Gastrocnemius medialis (tissue), 4 donors: ENCODE measurements at regions not wholly inside any gene's neighbourhood (a gene's known extent, or its start where the extent isn't known, plus 50 kb on each side); places are given as distances from the start of the nearest gene placed in this dataset.

ENCODE experiments used
- ATAC-seq, 2 donors: fragments of 150-250 bp; one replicate each; pipeline ENCODE4 v1.9.1; 2016
- DNase-seq, 2 donors: peaks; one replicate each; pipeline ENCODE4 v3.0.0-alpha.2; 2019
- H3K27ac ChIP-seq, 4 donors: fragments of 200-600 bp; sonication (generic); 1 replicate in 1 of 4; 2 replicates in 3 of 4; pipeline ENCODE4 v1.5.1; 2016 to 2018; ENCODE audit warnings: mild to moderate bottlenecking in 2 of 4, moderate library complexity in 1 of 4
- H3K27me3 ChIP-seq, 3 donors: fragments of 200-600 bp; sonication (generic) in 2 of 3; 1 replicate in 1 of 3; 2 replicates in 2 of 3; pipeline versions ENCODE4 v1.5.1 to v1.6.0; 2016 to 2019; ENCODE audit warnings: mild to moderate bottlenecking in 1 of 3, moderate library complexity in 1 of 3
- H3K36me3 ChIP-seq, 2 donors: fragments of 200-600 bp; sonication (generic) in 1 of 2; one replicate each; pipeline ENCODE4 v1.5.1; 2017 to 2018
- H3K4me1 ChIP-seq, 2 donors: fragments of 200-600 bp; sonication (generic) in 1 of 2; one replicate each; pipeline ENCODE4 v1.5.1; 2016 to 2017; ENCODE audit warnings: mild to moderate bottlenecking in 2 of 2
- H3K4me3 ChIP-seq, 4 donors: fragments of 200-600 bp; sonication (generic) in 3 of 4; 1 replicate in 1 of 4; 2 replicates in 3 of 4; pipeline ENCODE4 v1.5.1; 2016 to 2019; ENCODE audit warnings: mild to moderate bottlenecking in 2 of 4
- H3K9me3 ChIP-seq, 3 donors: fragments of 200-600 bp; sonication (generic) in 2 of 3; 1 replicate in 1 of 3; 2 replicates in 2 of 3; pipeline ENCODE4 v1.5.1; 2016 to 2019
- CTCF ChIP-seq, 5 experiments: fragments of 450-650 bp in 3 of 5; fragments of 200-600 bp in 2 of 5; sonication (generic) in 2 of 5; IDR thresholded peaks in 4 of 5; conservative IDR thresholded peaks in 1 of 5; 1 replicate in 4 of 5; 2 replicates in 1 of 5; pipeline ENCODE4 v1.5.1; 2016 to 2019; ENCODE audit warnings: antibody characterized with exemption in 5 of 5, mild to moderate bottlenecking in 3 of 5, moderate library complexity in 3 of 5
- POLR2A ChIP-seq, 2 donors: fragments of 450-650 bp; IDR thresholded peaks; one replicate each; pipeline ENCODE4 v1.6.1; 2017; ENCODE audit warnings: antibody characterized with exemption in 2 of 2, mild to moderate bottlenecking in 2 of 2, moderate library complexity in 2 of 2
- in situ Hi-C, 4 donors: fragments of 200-750 bp; cut with MboI; loops; one replicate each; pipeline versions ENCODE4 v1.15.0 to v1.8.0; 2017; ENCODE audit warnings: low sequenced_read_pairs in 4 of 4
- intact Hi-C: fragments of 100-400 bp; cut with DNase I; formaldehyde crosslinking; loops from one replicate; pipeline ENCODE4 v1.15.1; 2023; ENCODE audit warnings: low total_unique reads

- Histone ChIP-seq H3K27me3 (no peaks in the 10 kb centered on the region), H3K27ac (no peak overlapping the region), H3K9me3 (no peaks in the 10 kb centered on the region), H3K4me3 (no peak overlapping the region), H3K4me1 (no peaks in the 10 kb centered on the region), H3K36me3 (no peaks in the 10 kb centered on the region)
- TF ChIP-seq POLR2A (IDR thresholded peaks at IDR 0.05) (no peak), CTCF (IDR thresholded peaks at IDR 0.05 in 4 of 5, conservative IDR thresholded peaks at IDR 0.05 in 1 of 5) (no peak)
- DNase-seq = no peak
- ATAC-seq = no peak
- in situ Hi-C loops (no loop called here), intact Hi-C loops (no loop called here)
Measured at GRCh38 chr21:26635681-26636080, 62.6 kb upstream of the CYYR1 start.

- Histone ChIP-seq H3K36me3 (no peaks in the 10 kb centered on the region), H3K27me3 (no peaks in the 10 kb centered on the region), H3K4me1 (no peaks in the 10 kb centered on the region), H3K27ac (no peak overlapping the region), H3K4me3 (no peak overlapping the region), H3K9me3 (no peaks in the 10 kb centered on the region)
- TF ChIP-seq POLR2A (IDR thresholded peaks at IDR 0.05) = no peak
- TF ChIP-seq CTCF (IDR thresholded peaks at IDR 0.05 in 4 of 5, conservative IDR thresholded peaks at IDR 0.05 in 1 of 5) = no peak
- DNase-seq (no peak), ATAC-seq (no peak)
- intact Hi-C loops = no loop called here
- in situ Hi-C loops = no loop called here
Measured at GRCh38 chr21:26632691-26633090, 59.6 kb upstream of the CYYR1 start.

- H3K27me3 ChIP-seq = no peaks in the 10 kb centered on the region
- H3K27ac ChIP-seq = no peak overlapping the region
- intact Hi-C loops = no loop called here
- ATAC-seq (no peak), DNase-seq (no peak)
- H3K36me3 ChIP-seq = no peaks in the 10 kb centered on the region
- H3K4me3 ChIP-seq = no peak overlapping the region
- TF ChIP-seq POLR2A (IDR thresholded peaks at IDR 0.05) (no peak), CTCF (IDR thresholded peaks at IDR 0.05 in 4 of 5, conservative IDR thresholded peaks at IDR 0.05 in 1 of 5) (no peak)
- no peaks in the 10 kb centered on the region for H3K4me1 ChIP-seq
- in situ Hi-C loops = no loop called here
- H3K9me3 ChIP-seq = no peaks in the 10 kb centered on the region
Measured at GRCh38 chr21:26626187-26626586, 53.1 kb upstream of the CYYR1 start.

- Histone ChIP-seq H3K4me1 (no peaks in the 10 kb centered on the region), H3K36me3 (no peaks in the 10 kb centered on the region), H3K27me3 (no peaks in the 10 kb centered on the region), H3K27ac (no peak overlapping the region), H3K4me3 (no peak overlapping the region), H3K9me3 (no peaks in the 10 kb centered on the region)
- DNase-seq = no peak
- TF ChIP-seq CTCF (IDR thresholded peaks at IDR 0.05 in 4 of 5, conservative IDR thresholded peaks at IDR 0.05 in 1 of 5) (no peak), POLR2A (IDR thresholded peaks at IDR 0.05) (no peak)
- intact Hi-C loops = no loop called here
- in situ Hi-C loops = no loop called here
- no peak for ATAC-seq
Measured at GRCh38 chr21:26624983-26625519, 52.0 kb upstream of the CYYR1 start.
